Fibroblast of pulmonary artery (primary cell): ENCODE measurements at regions not wholly inside any gene's neighbourhood (a gene's known extent, or its start where the extent isn't known, plus 50 kb on each side); places are given as distances from the start of the nearest gene placed in this dataset.

Experiments
- DNase-seq: peaks from one replicate; pipeline ENCODE4 v3.0.0-alpha.2; 2010; ENCODE audit warnings: low read depth
- H3K4me3 ChIP-seq: replicated peaks from 2 replicates; pipeline ENCODE4 v1.5.1; 2011; ENCODE audit warnings: low read depth, mild to moderate bottlenecking, control low read depth, low read length, moderate library complexity
- CTCF ChIP-seq: IDR thresholded peaks from 2 replicates; pipeline ENCODE4 v1.5.1; 2011; ENCODE audit warnings: mild to moderate bottlenecking, control low read depth, low read length, inconsistent platforms; ENCODE audit errors: missing control alignments

- TF ChIP-seq CTCF, result no peak
- DNase-seq, result no peak
- H3K4me3 ChIP-seq, result no peak overlapping the region
Observed at GRCh38 chr13:86003029-86003428, 203.8 kb upstream of the SLITRK6 start.

GRCh38 chr13:86000546-86000945 lies 201.3 kb upstream of the SLITRK6 start:
- DNase-seq, result no peak
- H3K4me3 ChIP-seq, result no peak overlapping the region
- TF ChIP-seq CTCF, result no peak

- no peak for TF ChIP-seq CTCF
- no peak overlapping the region for H3K4me3 ChIP-seq
- DNase-seq, result peak; percentile 54
Observed at GRCh38 chr13:85997587-85997986, 198.4 kb upstream of the SLITRK6 start.

GRCh38 chr13:85995788-85996418 lies 196.7 kb upstream of the SLITRK6 start:
- no peak for DNase-seq
- no peak overlapping the region for H3K4me3 ChIP-seq
- no peak for TF ChIP-seq CTCF

- TF ChIP-seq CTCF, result no peak
- DNase-seq, result no peak
- H3K4me3 ChIP-seq, result no peak overlapping the region
Observed at GRCh38 chr13:85993567-85993966, 194.3 kb upstream of the SLITRK6 start.

- no peak overlapping the region for H3K4me3 ChIP-seq
- DNase-seq, result no peak
- TF ChIP-seq CTCF, result no peak
Observed at GRCh38 chr13:85990397-85990796, 191.2 kb upstream of the SLITRK6 start.

- DNase-seq, result peak; percentile 82
- H3K4me3 ChIP-seq, result no peak overlapping the region
- TF ChIP-seq CTCF, result no peak
Observed at GRCh38 chr13:85985797-85986196, 186.6 kb upstream of the SLITRK6 start.
